Breast epithelium (tissue), 3 donors: ENCODE measurements at regions not wholly inside any gene's neighbourhood (a gene's known extent, or its start where the extent isn't known, plus 50 kb on each side); places are given as distances from the start of the nearest gene placed in this dataset.

ENCODE experiments used
- CTCF ChIP-seq, 3 donors: fragments of 450-650 bp; IDR thresholded peaks; one replicate each; pipeline ENCODE4 v1.5.1; 2016 to 2017; ENCODE audit warnings: antibody characterized with exemption in 3 of 3, mild to moderate bottlenecking in 3 of 3, moderate library complexity in 3 of 3
- POLR2A ChIP-seq: fragments of 450-650 bp; IDR thresholded peaks from one replicate; pipeline ENCODE4 v1.6.1; 2016; ENCODE audit warnings: antibody characterized with exemption, mild to moderate bottlenecking, moderate library complexity
- POLR2AphosphoS5 ChIP-seq, 3 donors: sonication (generic); formaldehyde crosslinking; IDR thresholded peaks; one replicate each; pipeline ENCODE4 v1.6.1; 2017; ENCODE audit warnings: antibody characterized with exemption in 3 of 3

- no peak for TF ChIP-seq CTCF (IDR thresholded peaks at IDR 0.05)
- TF ChIP-seq POLR2A = no peak
- TF ChIP-seq POLR2AphosphoS5 (IDR thresholded peaks at IDR 0.05) = no peak
Measured at GRCh38 chr10:33039181-33039580, 81.2 kb upstream of the ITGB1 start.
